IPS DF 6.9 (cell line): ENCODE measurements at regions not wholly inside any gene's neighbourhood (a gene's known extent, or its start where the extent isn't known, plus 50 kb on each side); places are given as distances from the start of the nearest gene placed in this dataset.
A peak's percentile ranks its signal among the peaks of the same experiment; 100 is the strongest.
"Not testable (repeated sequence)": the region's sequence is repeated elsewhere in the genome, so short reads cannot be mapped to it uniquely, and the experiment has no call there.

ENCODE experiments used
- DNase-seq: peaks from one replicate; pipeline ENCODE4 v3.0.0-alpha.2; 2013; ENCODE audit warnings: low read depth, low spot score
- H3K27ac ChIP-seq: one replicate; pipeline ENCODE4 v1.5.1; 2013; ENCODE audit warnings: low read length, control low read depth
- H3K27me3 ChIP-seq: 2 replicates; pipeline ENCODE4 v1.6.1; 2013; ENCODE audit warnings: mild to moderate bottlenecking, low read length; ENCODE audit not compliant: control insufficient read depth, insufficient read depth
- H3K36me3 ChIP-seq: 2 replicates; pipeline ENCODE4 v1.6.1; 2013; ENCODE audit warnings: low read length; ENCODE audit not compliant: control insufficient read depth, insufficient read depth
- H3K4me1 ChIP-seq: 2 replicates; pipeline ENCODE4 v1.6.1; 2013; ENCODE audit warnings: low read length; ENCODE audit not compliant: control insufficient read depth, insufficient read depth
- H3K4me3 ChIP-seq: 2 replicates; pipeline ENCODE4 v1.5.1; 2013; ENCODE audit warnings: mild to moderate bottlenecking, low read length
- H3K9me3 ChIP-seq: 2 replicates; pipeline ENCODE4 v1.6.1; 2013; ENCODE audit warnings: low read length, inconsistent platforms; ENCODE audit not compliant: control insufficient read depth, insufficient read depth
- WGBS: extraction: QIAGEN DNeasy Blood & Tissue Kit; methylation state at CpG from one replicate; pipeline ENCODE4 v1.1.7; 2013; ENCODE audit warnings: mixed read lengths, missing lambda C conversion rate; ENCODE audit not compliant: insufficient read length, insufficient coverage; 5-methylcytosine and 5-hydroxymethylcytosine counted together

DNA sequence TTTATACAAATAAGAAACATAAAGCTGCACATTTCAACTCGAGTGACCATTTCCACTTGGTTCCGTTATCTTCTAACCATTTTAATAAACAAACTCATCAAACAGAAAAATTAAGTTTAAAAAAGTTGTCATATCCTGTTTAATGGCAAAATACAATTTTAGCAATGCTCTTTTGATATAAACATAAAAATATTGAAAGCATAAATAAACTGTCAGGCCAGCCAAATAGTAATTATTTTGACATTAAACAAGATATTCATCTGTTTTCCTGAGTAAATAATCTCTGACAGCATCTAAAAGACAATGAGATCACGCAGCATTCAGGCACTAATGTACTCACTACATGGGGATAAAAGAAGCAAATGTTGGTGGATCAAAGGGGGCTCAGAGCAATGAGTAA lies 145.3 kb upstream of the ATP5MC3 start:
- WGBS, result 100% methylated on average over 2 of the region's 3 CpGs
- no peaks in the 10 kb centered on the region for H3K27me3 ChIP-seq
- H3K4me3 ChIP-seq, result no peak overlapping the region
- no peaks in the 10 kb centered on the region for H3K9me3 ChIP-seq
- no peaks in the 10 kb centered on the region for H3K36me3 ChIP-seq
- H3K4me1 ChIP-seq, result 0 out of 2 replicates have a peak, but pooled peaks cover 1% of the 10 kb centered on the region
- DNase-seq, result no peak
- H3K27ac ChIP-seq, result no peak overlapping the region

DNA sequence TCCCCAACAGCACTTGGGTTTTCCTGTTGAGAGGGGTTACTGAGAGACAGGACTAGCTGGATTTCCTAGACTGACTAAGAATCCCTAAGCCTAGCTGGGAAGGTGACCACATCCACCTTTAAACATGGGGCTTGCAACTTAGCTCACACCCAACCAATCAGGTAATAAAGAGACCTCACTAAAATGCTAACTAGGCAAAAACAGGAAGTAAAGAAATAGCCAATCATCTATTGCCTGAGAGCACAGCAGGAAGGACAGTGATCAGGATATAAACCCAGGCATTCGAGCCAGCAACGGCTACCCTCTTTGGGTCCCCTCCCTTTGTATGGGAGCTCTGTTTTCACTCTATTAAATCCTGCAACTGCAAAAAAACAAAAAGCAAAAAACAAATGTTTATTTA lies 144.7 kb upstream of the ATP5MC3 start:
- H3K27me3 ChIP-seq, H3K4me3 ChIP-seq, H3K9me3 ChIP-seq, H3K27ac ChIP-seq, H3K4me1 ChIP-seq, DNase-seq, H3K36me3 ChIP-seq: not testable (repeated sequence)
- no CpG with 5 or more reads among the region's 2 CpGs for WGBS

DNA sequence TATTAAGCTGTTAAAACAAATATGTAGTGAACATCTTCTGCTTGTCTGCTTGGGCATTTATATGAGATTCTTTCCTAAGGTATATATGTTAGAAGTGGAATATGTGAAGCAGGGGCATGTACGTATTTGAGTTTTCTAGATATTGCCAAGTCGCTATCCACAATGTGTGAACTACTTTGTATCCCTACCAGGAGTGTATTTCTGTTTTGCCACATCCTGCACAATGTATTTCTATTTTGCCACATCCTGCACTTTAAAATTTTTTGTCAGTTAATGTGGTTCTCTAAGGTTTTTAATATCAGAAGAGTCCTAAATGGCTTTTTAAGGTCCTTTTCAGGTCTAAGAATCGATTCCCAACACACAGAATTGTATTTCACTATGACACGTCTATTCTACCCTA lies 141.7 kb upstream of the ATP5MC3 start:
- no CpG with 5 or more reads among the region's 4 CpGs for WGBS
- no peaks in the 10 kb centered on the region for H3K27me3 ChIP-seq
- H3K4me3 ChIP-seq, result no peak overlapping the region
- no peaks in the 10 kb centered on the region for H3K36me3 ChIP-seq
- H3K4me1 ChIP-seq, result no peaks in the 10 kb centered on the region
- no peak for DNase-seq
- H3K27ac ChIP-seq, result no peak overlapping the region
- H3K9me3 ChIP-seq, result no peaks in the 10 kb centered on the region

DNA sequence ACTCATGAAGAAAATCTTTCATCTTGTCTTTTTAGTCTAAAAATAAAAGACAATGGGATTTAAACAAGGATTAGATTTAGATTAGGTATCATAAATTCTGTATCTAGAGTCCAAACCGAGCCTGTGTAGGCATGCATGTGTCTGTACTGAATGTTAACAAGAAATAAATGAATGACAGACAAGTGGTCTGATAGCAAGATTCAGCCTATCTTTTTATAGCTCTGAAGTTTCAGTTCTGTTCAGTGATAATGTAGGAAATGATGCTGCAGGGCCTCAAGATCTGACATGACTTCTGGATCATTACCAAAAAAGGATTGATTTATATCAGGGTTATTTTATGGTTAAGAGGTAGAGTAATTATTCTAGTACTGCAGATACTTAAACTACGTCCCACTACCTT lies 137.0 kb upstream of the ATP5MC3 start:
- Histone ChIP-seq H3K4me3 (no peak overlapping the region), H3K4me1 (no peaks in the 10 kb centered on the region), H3K36me3 (no peaks in the 10 kb centered on the region), H3K9me3 (no peaks in the 10 kb centered on the region), H3K27ac (no peak overlapping the region), H3K27me3 (no peaks in the 10 kb centered on the region)
- no peak for DNase-seq
- WGBS, result no CpG with 5 or more reads among the region's 2 CpGs

DNA sequence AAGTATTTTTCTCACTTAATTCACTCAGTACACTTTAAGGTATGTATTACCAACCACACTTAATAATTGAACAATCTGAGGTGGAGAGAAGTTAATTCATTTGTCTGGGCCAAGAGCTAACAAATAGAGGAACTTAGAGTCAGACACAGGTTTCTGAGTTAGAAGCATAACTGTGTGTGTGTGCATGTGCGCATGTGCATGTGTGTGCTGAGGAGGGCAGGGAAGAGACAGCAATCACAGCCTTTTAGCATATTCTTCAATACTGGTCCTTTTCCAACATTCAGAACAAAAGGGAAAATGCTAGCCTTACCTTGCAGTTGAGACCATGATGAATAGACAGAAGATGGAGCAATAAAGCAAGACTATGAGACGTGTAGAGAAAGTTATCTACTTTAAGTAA lies 136.2 kb upstream of the ATP5MC3 start:
- WGBS, result no CpG with 5 or more reads among the region's 2 CpGs
- H3K36me3 ChIP-seq, result no peaks in the 10 kb centered on the region
- H3K4me1 ChIP-seq, result no peaks in the 10 kb centered on the region
- H3K27me3 ChIP-seq, result no peaks in the 10 kb centered on the region
- no peak overlapping the region for H3K4me3 ChIP-seq
- no peak for DNase-seq
- H3K9me3 ChIP-seq, result no peaks in the 10 kb centered on the region
- no peak overlapping the region for H3K27ac ChIP-seq

DNA sequence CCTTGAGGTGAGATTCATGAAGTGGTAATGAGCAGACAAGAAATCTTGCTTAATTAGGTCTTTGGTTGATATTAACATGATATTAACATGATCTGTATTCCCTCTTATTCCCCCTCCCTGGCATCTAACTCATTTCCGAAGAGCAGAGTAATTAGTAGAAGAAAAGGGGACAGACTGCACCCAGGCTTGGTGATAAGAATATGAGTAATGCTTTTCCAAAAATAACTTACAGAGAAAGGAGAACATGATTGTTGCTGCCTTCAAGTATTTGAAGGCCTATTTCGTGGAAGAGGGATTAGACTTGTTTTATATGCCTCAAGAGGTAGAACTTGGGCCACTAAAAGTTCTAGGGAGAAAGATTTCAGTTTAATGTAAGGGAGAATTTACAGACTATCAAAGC lies 130.6 kb upstream of the ATP5MC3 start:
- Histone ChIP-seq H3K4me1 (0 out of 2 replicates have a peak, but pooled peaks cover 1% of the 10 kb centered on the region), H3K9me3 (no peaks in the 10 kb centered on the region), H3K4me3 (no peak overlapping the region), H3K36me3 (no peaks in the 10 kb centered on the region), H3K27me3 (no peaks in the 10 kb centered on the region), H3K27ac (no peak overlapping the region)
- DNase-seq, result no peak
- WGBS, result no CpG with 5 or more reads among the region's 2 CpGs

DNA sequence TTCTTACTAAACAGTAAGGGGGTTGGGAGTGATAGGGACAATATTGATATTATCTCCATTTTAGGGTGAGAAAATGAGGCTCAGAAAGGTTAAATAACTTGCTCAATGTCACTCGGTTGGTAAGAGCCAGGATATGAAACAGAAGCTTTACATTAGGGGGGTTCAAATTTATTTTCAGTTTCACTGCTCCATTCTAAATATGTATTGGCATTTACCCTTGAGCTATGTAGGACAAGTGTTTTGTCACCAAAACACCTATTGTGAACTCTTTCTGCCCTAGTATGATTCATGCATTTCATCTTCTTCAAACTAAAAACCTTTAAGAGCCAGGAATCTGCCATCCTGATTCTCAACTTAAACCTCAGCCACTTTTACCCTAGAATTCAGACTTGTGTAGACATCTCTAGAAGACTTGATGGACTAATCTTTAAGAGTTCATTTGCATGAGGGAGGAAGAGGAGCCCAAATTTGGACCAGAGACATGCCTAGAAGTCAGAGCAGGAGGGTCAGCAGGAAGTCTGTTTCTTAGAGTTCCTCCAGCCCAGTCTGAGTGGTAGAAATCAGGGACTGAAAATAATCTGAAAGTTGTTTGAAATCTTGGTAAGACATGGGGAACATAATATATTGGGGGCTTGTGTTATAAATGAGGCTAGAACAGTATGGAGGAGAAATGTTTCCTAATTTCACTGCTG lies 129.4 kb upstream of the ATP5MC3 start:
- Histone ChIP-seq H3K4me1 (0 out of 2 replicates have a peak, but pooled peaks cover 1% of the 10 kb centered on the region), H3K36me3 (no peaks in the 10 kb centered on the region), H3K4me3 (no peak overlapping the region), H3K27me3 (no peaks in the 10 kb centered on the region), H3K27ac (no peak overlapping the region), H3K9me3 (no peaks in the 10 kb centered on the region)
- WGBS, result no CpG with 5 or more reads among the region's 1 CpG
- DNase-seq, result no peak

DNA sequence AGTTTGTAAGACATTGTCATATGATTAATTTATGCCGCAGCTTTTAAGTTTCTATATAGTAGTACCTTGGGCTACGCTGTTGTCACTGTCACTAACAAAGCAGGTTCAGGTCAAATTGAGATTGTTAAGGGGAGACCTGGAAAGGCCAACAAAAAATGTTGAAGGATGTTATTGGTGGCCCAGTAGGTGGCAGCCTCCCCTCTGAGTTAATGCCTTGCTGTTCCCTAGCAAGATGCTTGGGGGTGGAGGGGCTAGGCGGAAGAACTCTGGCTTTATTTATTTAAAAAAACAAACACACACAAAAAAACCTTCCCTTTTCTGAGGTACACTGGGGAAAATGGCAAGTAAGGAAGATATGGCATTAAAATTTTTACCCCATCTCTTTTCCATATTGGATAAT lies 128.3 kb upstream of the ATP5MC3 start:
- WGBS, result no CpG with 5 or more reads among the region's 3 CpGs

DNA sequence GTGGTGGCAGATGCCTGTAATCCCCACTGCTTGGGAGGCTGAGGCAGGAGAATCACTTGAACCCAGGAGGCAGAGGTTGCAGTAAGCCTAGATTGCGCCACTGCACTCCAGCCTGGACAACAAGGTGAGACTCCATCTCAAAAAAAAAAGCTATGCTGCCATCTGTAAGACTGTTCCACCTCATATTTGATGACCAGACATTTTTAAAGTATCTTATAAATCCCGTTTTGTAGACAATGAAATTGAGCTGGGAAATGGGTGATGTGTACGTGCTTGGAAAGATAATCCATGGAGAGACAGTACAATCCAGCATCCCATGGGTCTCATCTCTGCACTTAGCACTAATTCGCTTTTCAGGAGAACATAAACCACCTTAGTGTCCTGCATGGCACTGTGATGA lies 126.5 kb upstream of the ATP5MC3 start:
- Histone ChIP-seq H3K9me3 (no peaks in the 10 kb centered on the region), H3K4me1 (0 out of 2 replicates have a peak, but pooled peaks cover 1% of the 10 kb centered on the region), H3K36me3 (no peaks in the 10 kb centered on the region), H3K27ac (no peak overlapping the region), H3K4me3 (no peak overlapping the region), H3K27me3 (no peaks in the 10 kb centered on the region)
- DNase-seq, result no peak
- WGBS, result no CpG with 5 or more reads among the region's 4 CpGs

More for the DNA sequence above, 128.3 kb upstream of the ATP5MC3 start:
- Histone ChIP-seq H3K27me3 (no peaks in the 10 kb centered on the region), H3K9me3 (no peaks in the 10 kb centered on the region), H3K36me3 (no peaks in the 10 kb centered on the region), H3K4me1 (0 out of 2 replicates have a peak, but pooled peaks cover 1% of the 10 kb centered on the region), H3K4me3 (no peak overlapping the region), H3K27ac (no peak overlapping the region)
- peak; percentile 2 for DNase-seq

DNA sequence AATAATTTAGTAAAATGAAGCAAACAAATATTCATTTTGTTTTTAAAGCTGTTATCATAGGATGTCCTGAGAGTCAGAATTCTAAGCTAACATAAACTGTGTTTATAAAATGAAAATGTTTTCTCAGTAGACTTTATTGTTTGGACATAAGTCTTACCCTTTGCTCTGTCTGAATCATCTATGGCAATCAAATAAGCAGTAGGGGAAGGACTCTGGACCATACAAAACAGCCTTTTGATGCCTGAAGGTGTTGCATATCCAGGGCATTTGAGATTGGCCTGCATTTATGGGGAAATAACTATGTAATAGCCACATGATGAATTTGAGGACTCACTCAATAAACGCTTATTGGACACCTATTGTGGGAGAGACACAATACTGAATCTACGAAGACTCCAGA lies 123.0 kb upstream of the ATP5MC3 start:
- Histone ChIP-seq H3K27ac (no peak overlapping the region), H3K4me3 (no peak overlapping the region), H3K36me3 (no peaks in the 10 kb centered on the region), H3K4me1 (no peaks in the 10 kb centered on the region), H3K9me3 (no peaks in the 10 kb centered on the region), H3K27me3 (no peaks in the 10 kb centered on the region)
- DNase-seq, result no peak
- WGBS, result no CpG with 5 or more reads among the region's 2 CpGs

DNA sequence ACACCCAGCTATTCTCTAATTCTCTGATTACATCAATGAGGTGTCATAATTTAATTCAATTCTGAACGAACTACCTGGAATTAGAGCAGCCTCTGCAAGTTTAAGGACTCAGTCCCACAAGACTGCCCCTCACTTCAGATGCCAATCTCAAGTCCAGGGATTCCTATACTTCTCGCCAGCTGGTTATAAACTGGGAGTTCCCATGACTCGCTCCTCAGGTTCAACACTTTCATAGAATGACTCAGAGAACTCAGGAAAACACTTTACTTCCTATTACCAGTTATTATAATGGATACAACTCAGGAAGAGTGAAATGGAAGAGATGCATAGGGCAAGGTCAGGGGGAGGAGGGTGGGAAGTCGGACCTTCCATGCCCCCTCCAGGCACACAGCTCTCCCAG lies 112.3 kb upstream of the ATP5MC3 start:
- Histone ChIP-seq H3K9me3 (no peaks in the 10 kb centered on the region), H3K4me1 (no peaks in the 10 kb centered on the region), H3K27ac (no peak overlapping the region), H3K27me3 (no peaks in the 10 kb centered on the region), H3K36me3 (no peaks in the 10 kb centered on the region), H3K4me3 (no peak overlapping the region)
- DNase-seq, result no peak
- no CpG with 5 or more reads among the region's 4 CpGs for WGBS
